ENCODE measurements at regions not wholly inside any gene's neighbourhood (a gene's known extent, or its start where the extent isn't known, plus 50 kb on each side); places are given as distances from the start of the nearest gene placed in this dataset.

GRCh38 chr16:87042551-87043230 is 274.5 kb downstream of the C16orf95 start:
- no peaks in the 10 kb centered on the region for H3K9me3 Mint-ChIP-seq (ENCODE audit: low read depth)
- no peak overlapping the region for H3K27ac Mint-ChIP-seq (ENCODE audit: unreplicated experiment)
- no peak for TF ChIP-seq CTCF (IDR thresholded peaks at IDR 0.05)
- DNase-seq (ENCODE audit: low spot score) = no peak
- H3K4me3 Mint-ChIP-seq (ENCODE audit: unreplicated experiment) = no peak overlapping the region
- H3K36me3 Mint-ChIP-seq (ENCODE audit: low read depth) = no peaks in the 10 kb centered on the region
- H3K4me1 Mint-ChIP-seq (ENCODE audit: low read depth) = peaks cover 22% of the 10 kb centered on the region
- no peaks in the 10 kb centered on the region for H3K27me3 Mint-ChIP-seq (ENCODE audit: low read depth)

GRCh38 chr16:87043231-87044031 is 273.8 kb downstream of the C16orf95 start:
- no peaks in the 10 kb centered on the region for H3K36me3 Mint-ChIP-seq (ENCODE audit: low read depth)
- no peaks in the 10 kb centered on the region for H3K27me3 Mint-ChIP-seq (ENCODE audit: low read depth)
- H3K4me3 Mint-ChIP-seq (ENCODE audit: unreplicated experiment) = no peak overlapping the region
- peaks cover 22% of the 10 kb centered on the region for H3K4me1 Mint-ChIP-seq (ENCODE audit: low read depth)
- no peaks in the 10 kb centered on the region for H3K9me3 Mint-ChIP-seq (ENCODE audit: low read depth)
- no peak for TF ChIP-seq CTCF (IDR thresholded peaks at IDR 0.05)
- DNase-seq (ENCODE audit: low spot score) = no peak
- peak overlapping the region; percentile 14 for H3K27ac Mint-ChIP-seq (ENCODE audit: unreplicated experiment)

GRCh38 chr16:87044032-87044382 is 273.2 kb downstream of the C16orf95 start:
- Mint-ChIP-seq H3K36me3 (ENCODE audit: low read depth) (no peaks in the 10 kb centered on the region), H3K4me1 (ENCODE audit: low read depth) (peaks cover 22% of the 10 kb centered on the region), H3K4me3 (ENCODE audit: unreplicated experiment) (no peak overlapping the region), H3K27ac (ENCODE audit: unreplicated experiment) (no peak overlapping the region), H3K9me3 (ENCODE audit: low read depth) (no peaks in the 10 kb centered on the region), H3K27me3 (ENCODE audit: low read depth) (peaks cover 1% of the 10 kb centered on the region)
- no peak for DNase-seq (ENCODE audit: low spot score)
- TF ChIP-seq CTCF (IDR thresholded peaks at IDR 0.05) = no peak

GRCh38 chr16:87044829-87045228 is 272.4 kb downstream of the C16orf95 start:
- Mint-ChIP-seq H3K27me3 (ENCODE audit: low read depth) (peaks cover 2% of the 10 kb centered on the region), H3K4me3 (ENCODE audit: unreplicated experiment) (no peak overlapping the region), H3K4me1 (ENCODE audit: low read depth) (peaks cover 22% of the 10 kb centered on the region), H3K9me3 (ENCODE audit: low read depth) (no peaks in the 10 kb centered on the region), H3K27ac (ENCODE audit: unreplicated experiment) (no peak overlapping the region), H3K36me3 (ENCODE audit: low read depth) (no peaks in the 10 kb centered on the region)
- TF ChIP-seq CTCF (IDR thresholded peaks at IDR 0.05) = no peak
- DNase-seq (ENCODE audit: low spot score) = no peak

- no peak for TF ChIP-seq CTCF (IDR thresholded peaks at IDR 0.05)
- H3K27me3 Mint-ChIP-seq (ENCODE audit: low read depth) = peaks cover 2% of the 10 kb centered on the region
- H3K36me3 Mint-ChIP-seq (ENCODE audit: low read depth) = no peaks in the 10 kb centered on the region
- H3K27ac Mint-ChIP-seq (ENCODE audit: unreplicated experiment) = no peak overlapping the region
- H3K4me3 Mint-ChIP-seq (ENCODE audit: unreplicated experiment) = no peak overlapping the region
- H3K4me1 Mint-ChIP-seq (ENCODE audit: low read depth) = peaks cover 22% of the 10 kb centered on the region
- no peak for DNase-seq (ENCODE audit: low spot score)
- H3K9me3 Mint-ChIP-seq (ENCODE audit: low read depth) = no peaks in the 10 kb centered on the region
These were observed 271.6 kb downstream of the C16orf95 start for GRCh38 chr16:87045466-87046216.
